ENCODE measurements at regions not wholly inside any gene's neighbourhood (a gene's known extent, or its start where the extent isn't known, plus 50 kb on each side); places are given as distances from the start of the nearest gene placed in this dataset.

DNA sequence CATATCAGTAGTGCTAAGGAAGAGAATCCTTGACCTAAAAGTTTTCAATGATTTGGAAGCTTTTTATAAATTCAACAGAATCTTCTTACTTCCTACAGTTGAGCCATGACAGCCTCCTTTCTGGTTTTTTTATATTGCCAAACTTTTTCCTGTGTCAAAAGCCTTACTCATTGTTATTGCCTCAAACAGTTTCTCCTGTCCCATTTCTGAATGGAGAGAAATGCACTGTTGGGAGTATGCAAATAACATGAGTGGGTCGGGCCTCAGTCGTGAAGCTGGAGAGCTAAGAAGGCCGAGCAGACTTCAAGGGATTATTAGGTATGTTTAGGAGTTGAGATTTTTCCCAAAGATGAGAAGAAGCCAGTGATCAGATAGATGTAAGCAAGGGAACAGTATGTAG is 766.4 kb upstream of the KLHL1 start:
- DNase-seq (ENCODE audit: insufficient read length, low spot score) (no peak), FAIRE-seq (no peak)
- no peak for TF ChIP-seq POLR2A (IDR thresholded peaks at IDR 0.05; ENCODE audit: low read depth, low read length)

- no peak for TF ChIP-seq POLR2A (IDR thresholded peaks at IDR 0.05; ENCODE audit: low read depth, low read length)
- DNase-seq (ENCODE audit: insufficient read length, low spot score): no peak
- no peak for FAIRE-seq
Observed at GRCh38 chr13:70864731-70865130, 756.5 kb upstream of the KLHL1 start.

DNA sequence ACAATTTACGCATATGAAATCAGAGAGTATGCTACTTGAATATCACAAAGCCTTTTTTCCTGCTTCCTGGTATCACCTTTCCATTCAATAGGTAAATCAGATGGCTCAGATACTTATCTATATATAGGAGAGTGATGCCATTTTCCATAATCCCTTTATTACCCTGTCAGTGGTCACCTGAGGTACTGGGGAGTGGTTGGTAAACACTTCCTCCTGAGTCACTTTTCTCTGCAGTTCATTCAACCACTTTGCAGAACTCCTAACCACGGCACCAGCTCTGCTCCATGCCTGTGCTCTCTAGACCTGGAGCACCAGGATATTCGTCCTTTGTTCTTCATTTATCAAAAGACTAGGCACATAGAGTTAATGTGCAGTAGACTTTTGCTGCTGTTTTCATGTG is 748.5 kb upstream of the KLHL1 start:
- no peak for DNase-seq (ENCODE audit: insufficient read length, low spot score)
- no peak for FAIRE-seq

DNA sequence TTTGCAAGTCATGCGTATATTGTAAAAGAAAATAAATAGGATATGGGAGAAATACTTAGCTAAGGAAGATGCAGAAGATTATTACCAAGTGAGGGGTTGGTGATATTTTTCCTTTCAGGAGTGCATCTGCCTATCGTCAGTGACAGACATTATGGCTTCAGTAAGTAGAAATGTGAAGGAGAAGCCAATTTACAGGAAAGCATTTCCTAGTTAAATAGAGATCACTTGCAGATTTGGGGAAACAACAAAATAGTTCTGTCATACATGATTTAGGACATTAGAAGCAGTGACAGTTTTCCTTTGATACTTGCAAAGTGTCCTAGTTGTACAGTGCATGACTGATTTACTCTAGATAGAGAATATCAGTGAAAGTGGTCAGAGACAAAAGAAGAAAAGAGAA is 747.8 kb upstream of the KLHL1 start:
- DNase-seq (ENCODE audit: insufficient read length, low spot score): no peak
- no peak for FAIRE-seq
- TF ChIP-seq POLR2A (IDR thresholded peaks at IDR 0.05; ENCODE audit: low read depth, low read length): no peak

More for the DNA sequence above, 748.5 kb upstream of the KLHL1 start:
- TF ChIP-seq POLR2A (IDR thresholded peaks at IDR 0.05; ENCODE audit: low read depth, low read length): no peak

DNA sequence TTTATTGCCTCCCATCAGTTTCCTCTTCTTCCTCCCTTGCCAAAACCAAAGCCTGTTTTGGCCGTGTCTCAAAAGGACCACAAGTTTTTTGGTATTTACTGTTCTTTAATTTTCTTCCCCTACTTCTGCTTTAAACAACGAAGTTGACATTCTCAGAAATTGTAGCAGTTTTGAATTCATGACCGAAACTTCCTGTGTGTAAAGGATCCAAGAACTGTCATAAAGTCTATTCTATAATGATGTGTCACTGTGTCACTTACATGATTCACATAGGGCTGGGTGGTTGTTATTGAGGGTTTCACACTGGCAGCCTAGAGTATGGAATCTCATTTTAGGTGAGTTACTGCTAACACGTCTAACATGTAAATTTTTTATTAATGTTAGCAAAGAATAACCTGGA is 741.0 kb upstream of the KLHL1 start:
- TF ChIP-seq POLR2A (IDR thresholded peaks at IDR 0.05; ENCODE audit: low read depth, low read length): no peak
- FAIRE-seq (no peak), DNase-seq (ENCODE audit: insufficient read length, low spot score) (no peak)

DNA sequence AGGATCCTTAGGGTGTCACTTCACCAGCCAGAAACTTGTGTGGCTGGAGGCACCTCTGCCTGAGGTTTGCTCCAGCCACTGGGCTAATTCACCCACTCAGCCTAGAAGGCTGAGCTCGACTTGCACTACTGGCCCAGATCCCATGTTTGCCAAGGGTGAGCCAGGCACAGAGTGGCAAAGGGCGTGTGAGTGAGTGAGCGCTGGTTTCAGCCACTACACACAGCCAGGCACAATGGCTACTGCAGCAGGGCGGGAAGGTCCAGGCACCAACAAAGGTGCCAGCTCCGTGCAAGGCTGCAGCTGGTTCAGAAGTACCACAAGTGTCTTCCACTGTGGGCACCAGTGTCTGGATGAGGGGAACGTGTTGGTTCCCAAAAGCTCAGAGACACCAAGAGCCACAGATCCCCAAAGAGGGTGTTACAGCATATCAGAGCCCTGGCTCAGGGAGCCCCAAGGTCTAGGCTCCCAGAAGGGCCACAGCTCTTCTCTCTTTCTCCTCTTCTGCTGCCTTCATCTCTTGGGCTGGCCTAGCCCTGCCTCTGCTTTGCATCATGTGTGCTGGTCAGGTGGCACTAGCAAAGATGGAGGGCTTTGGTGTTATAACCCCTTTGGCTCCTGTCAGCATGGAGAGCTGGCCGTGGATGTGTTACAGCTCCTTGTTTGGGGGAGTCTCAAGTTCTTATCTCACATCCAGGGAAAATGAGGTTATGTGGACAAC is 736.3 kb upstream of the KLHL1 start:
- TF ChIP-seq POLR2A (IDR thresholded peaks at IDR 0.05; ENCODE audit: low read depth, low read length): no peak
- no peak for FAIRE-seq
- DNase-seq (ENCODE audit: insufficient read length, low spot score): no peak

DNA sequence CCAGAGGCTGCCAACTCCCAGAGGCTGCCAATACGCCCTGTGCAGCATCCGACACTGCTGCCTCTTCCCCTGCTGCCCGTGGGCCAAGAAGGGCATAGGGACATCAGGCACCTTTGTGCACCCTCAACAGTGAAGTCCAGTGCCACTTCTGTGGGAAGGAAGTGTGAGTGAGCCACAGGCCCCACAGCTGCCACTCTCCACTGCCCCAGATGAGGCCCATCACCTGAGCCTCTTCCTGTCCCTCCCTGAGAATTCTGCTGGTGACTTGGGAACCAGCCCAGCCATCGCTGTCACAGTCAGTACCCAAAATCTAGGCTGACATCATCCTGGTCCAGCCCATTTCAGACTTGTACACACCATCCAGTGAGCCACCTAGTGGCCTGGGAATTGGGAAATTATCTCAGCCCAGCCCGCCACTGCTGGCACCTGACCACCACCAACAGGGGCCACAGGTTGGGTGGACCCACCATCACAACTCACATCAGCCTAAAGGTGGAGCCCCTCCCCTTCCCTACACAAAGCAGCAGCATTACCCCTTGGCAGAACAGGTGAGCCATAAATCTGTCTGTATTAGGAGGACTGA is 733.9 kb upstream of the KLHL1 start:
- no peak for DNase-seq (ENCODE audit: insufficient read length, low spot score)
- FAIRE-seq: no peak
- TF ChIP-seq POLR2A (IDR thresholded peaks at IDR 0.05; ENCODE audit: low read depth, low read length): no peak

GRCh38 chr13:70841240-70842061 is 733.2 kb upstream of the KLHL1 start:
- FAIRE-seq (no peak), DNase-seq (ENCODE audit: insufficient read length, low spot score) (no peak)
- no peak for TF ChIP-seq POLR2A (IDR thresholded peaks at IDR 0.05; ENCODE audit: low read depth, low read length)

- TF ChIP-seq POLR2A (IDR thresholded peaks at IDR 0.05; ENCODE audit: low read depth, low read length): no peak
- FAIRE-seq (no peak), DNase-seq (ENCODE audit: insufficient read length, low spot score) (no peak)
Observed at GRCh38 chr13:70835371-70835770, 727.1 kb upstream of the KLHL1 start.

- FAIRE-seq (no peak), DNase-seq (ENCODE audit: insufficient read length, low spot score) (no peak)
- no peak for TF ChIP-seq POLR2A (IDR thresholded peaks at IDR 0.05; ENCODE audit: low read depth, low read length)
Observed at GRCh38 chr13:70829748-70830147, 721.5 kb upstream of the KLHL1 start.

DNA sequence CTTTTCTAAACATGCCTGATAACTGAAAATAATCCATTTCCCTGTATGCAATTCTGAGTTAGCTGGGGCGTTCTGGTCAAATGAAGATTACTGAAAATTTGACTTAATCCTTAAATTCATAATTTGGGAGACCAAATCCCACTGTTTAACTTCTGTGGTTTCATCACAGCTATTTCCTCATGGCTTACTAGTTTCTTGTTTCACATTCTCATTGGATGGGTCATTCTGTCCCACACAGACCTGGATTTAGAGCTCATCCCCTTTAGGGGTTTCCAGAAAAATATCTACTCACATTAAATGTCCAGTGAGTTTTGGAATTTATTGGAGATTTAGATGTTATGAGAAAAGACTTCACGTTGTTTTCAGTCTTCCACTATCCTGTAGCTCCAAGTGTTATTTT is 709.3 kb upstream of the KLHL1 start:
- FAIRE-seq: no peak
- TF ChIP-seq POLR2A (IDR thresholded peaks at IDR 0.05; ENCODE audit: low read depth, low read length): no peak

GRCh38 chr13:70816853-70817252 is 708.6 kb upstream of the KLHL1 start:
- no peak for FAIRE-seq
- TF ChIP-seq POLR2A (IDR thresholded peaks at IDR 0.05; ENCODE audit: low read depth, low read length): no peak
- no peak for DNase-seq (ENCODE audit: insufficient read length, low spot score)

More for the DNA sequence above, 709.3 kb upstream of the KLHL1 start:
- no peak for DNase-seq (ENCODE audit: insufficient read length, low spot score)

GRCh38 chr13:70814684-70815083 is 706.4 kb upstream of the KLHL1 start:
- FAIRE-seq (no peak), DNase-seq (ENCODE audit: insufficient read length, low spot score) (no peak)
- no peak for TF ChIP-seq POLR2A (IDR thresholded peaks at IDR 0.05; ENCODE audit: low read depth, low read length)

DNA sequence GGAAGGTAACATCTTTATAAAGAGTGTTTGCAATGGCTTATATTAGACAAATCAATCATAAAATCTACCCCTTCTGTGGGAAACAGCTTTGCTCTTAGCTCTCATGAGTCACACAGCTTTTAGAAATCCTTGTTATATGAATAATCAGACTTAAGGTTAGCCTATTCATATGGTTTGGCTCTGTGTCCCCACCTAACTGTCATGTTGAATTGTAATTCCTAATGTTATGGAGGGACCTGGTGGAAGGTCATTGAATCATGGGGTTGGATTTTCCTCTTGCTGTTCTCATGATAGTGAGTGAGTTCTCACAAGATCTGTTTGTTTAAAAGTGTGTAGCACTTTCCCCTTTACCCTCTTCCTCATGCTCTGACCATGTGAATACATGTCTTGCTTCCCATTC is 704.2 kb upstream of the KLHL1 start:
- FAIRE-seq (no peak), DNase-seq (ENCODE audit: insufficient read length, low spot score) (no peak)
- TF ChIP-seq POLR2A (IDR thresholded peaks at IDR 0.05; ENCODE audit: low read depth, low read length): no peak
